Naive thymus-derived CD4-positive, alpha-beta T cell (primary cell): ENCODE measurements at regions not wholly inside any gene's neighbourhood (a gene's known extent, or its start where the extent isn't known, plus 50 kb on each side); places are given as distances from the start of the nearest gene placed in this dataset.

Experiments used
- ATAC-seq: fragments of 150-1000 bp; cut with Tn5 transposase; 2 replicates; pipeline ENCODE4 v1.10.0; 2021; ENCODE audit warnings: mild to moderate bottlenecking, moderate library complexity
- CTCF ChIA-PET: fragments of 350-600 bp; sonication (Branson Sonifier 250); formaldehyde crosslinking; loops from one replicate; lab custom pipeline; 2021; ENCODE audit warnings: antibody characterized with exemption; lab: Charles Lee
- POLR2A ChIA-PET: fragments of 350-600 bp; sonication (Branson Sonifier 250); formaldehyde crosslinking; loops from one replicate; lab custom pipeline; 2021; ENCODE audit warnings: antibody characterized with exemption, inconsistent platforms; lab: Charles Lee
- DNase-seq, 9 donors: peaks; one replicate each; pipeline versions ENCODE4 v3.0.0 to v3.0.0-alpha.2; 2020 to 2022; ENCODE audit warnings: mixed read lengths in 1 of 9
- H3K27ac ChIP-seq: one replicate; pipeline ENCODE4 v1.7.0; 2013; ENCODE audit warnings: mild to moderate bottlenecking, low read depth, low read length, moderate library complexity
- H3K27me3 ChIP-seq, 2 donors: one replicate each; pipeline ENCODE4 v1.7.0; 2013; ENCODE audit warnings: low read length in 2 of 2, mild to moderate bottlenecking in 2 of 2, moderate library complexity in 2 of 2; ENCODE audit not compliant: control insufficient read depth in 2 of 2, insufficient read depth in 2 of 2
- H3K36me3 ChIP-seq, 3 experiments: 1 replicate in 2 of 3; 2 replicates in 1 of 3; pipeline ENCODE4 v1.7.0; 2013; ENCODE audit warnings: low read length in 3 of 3, mild to moderate bottlenecking in 3 of 3, moderate library complexity in 1 of 3; ENCODE audit not compliant: insufficient read depth in 3 of 3, control insufficient read depth in 2 of 3
- H3K4me1 ChIP-seq, 2 donors: one replicate each; pipeline ENCODE4 v1.7.0; 2013; ENCODE audit warnings: low read length in 2 of 2, mild to moderate bottlenecking in 2 of 2, moderate library complexity in 1 of 2; ENCODE audit not compliant: control insufficient read depth in 2 of 2, insufficient read depth in 2 of 2
- H3K4me3 ChIP-seq: 2 replicates; pipeline ENCODE4 v1.7.0; 2013; ENCODE audit warnings: mild to moderate bottlenecking, low read length
- H3K9me3 ChIP-seq, 3 experiments: 1 replicate in 2 of 3; 2 replicates in 1 of 3; pipeline ENCODE4 v1.7.0; 2013; ENCODE audit warnings: low read length in 3 of 3; ENCODE audit not compliant: control insufficient read depth in 2 of 3
- H3K27ac Mint-ChIP-seq, 9 donors: one replicate each; pipeline ENCODE4 v1.8.0; 2020 to 2022; ENCODE audit warnings: mixed read lengths in 9 of 9, mild to moderate bottlenecking in 8 of 9, moderate library complexity in 5 of 9, inconsistent platforms in 2 of 9
- H3K27me3 Mint-ChIP-seq, 5 donors: one replicate each; pipeline ENCODE4 v1.8.0; 2021 to 2022; ENCODE audit warnings: mixed read lengths in 5 of 5, mild to moderate bottlenecking in 1 of 5
- H3K36me3 Mint-ChIP-seq, 5 donors: one replicate each; pipeline ENCODE4 v1.8.0; 2020 to 2022; ENCODE audit warnings: mixed read lengths in 5 of 5, mild to moderate bottlenecking in 3 of 5, inconsistent platforms in 1 of 5
- H3K4me1 Mint-ChIP-seq, 7 donors: one replicate each; pipeline ENCODE4 v1.8.0; 2020 to 2022; ENCODE audit warnings: mixed read lengths in 7 of 7, mild to moderate bottlenecking in 3 of 7, inconsistent platforms in 1 of 7
- H3K4me3 Mint-ChIP-seq, 10 donors: one replicate each; pipeline ENCODE4 v1.8.0; 2020 to 2022; ENCODE audit warnings: mild to moderate bottlenecking in 10 of 10, mixed read lengths in 10 of 10, moderate library complexity in 6 of 10, inconsistent platforms in 2 of 10
- H3K9me3 Mint-ChIP-seq, 11 donors: one replicate each; pipeline ENCODE4 v1.8.0; 2020 to 2022; ENCODE audit warnings: mixed read lengths in 11 of 11, mild to moderate bottlenecking in 4 of 11, inconsistent platforms in 1 of 11, moderate library complexity in 1 of 11
- intact Hi-C, 2 donors: fragments of 100-400 bp; cut with micrococcal nuclease; formaldehyde crosslinking; loops; one replicate each; pipeline ENCODE4 v1.15.1; 2023

- ATAC-seq = no peak
- Mint-ChIP-seq H3K27me3 (peaks cover 0 to 13% (median 5%) of the 10 kb centered on the region in 5 donors), H3K9me3 (peaks cover 0 to 6% (median 0%) of the 10 kb centered on the region in 11 donors), H3K4me1 (peaks cover 0 to 29% (median 5%) of the 10 kb centered on the region in 7 donors), H3K4me3 (no peak overlapping the region), H3K27ac (no peak overlapping the region), H3K36me3 (peaks cover 0 to 3% (median 0%) of the 10 kb centered on the region in 5 donors)
- Histone ChIP-seq H3K27me3 (no peaks in the 10 kb centered on the region), H3K4me1 (peaks cover 0 to 8% of the 10 kb centered on the region in 2 donors), H3K4me3 (no peak overlapping the region), H3K36me3 (no peaks in the 10 kb centered on the region), H3K9me3 (no peaks in the 10 kb centered on the region), H3K27ac (no peak overlapping the region)
- no peak for DNase-seq
- ChIA-PET POLR2A (interaction anchor here (1.3 kb wide), 1 partner anchor 507 kb away, joined by 3 read pairs; no protein-coding TSS in a partner anchor), CTCF (interaction anchor here (0.6 to 3.9 kb wide), 10 partner anchors 10 to 516 kb away, joined by 3 to 50 read pairs (median 4); no protein-coding TSS in a partner anchor)
- intact Hi-C loops = loop anchor here in 1 of 2 donors (5.0 kb wide), 1 partner anchor 1832 kb away; no protein-coding TSS in a partner anchor
These were observed 332.2 kb downstream of the DUSP6 start for GRCh38 chr12:89020121-89020480.

GRCh38 chr12:89019439-89020120 lies 332.7 kb downstream of the DUSP6 start:
- Histone ChIP-seq H3K36me3 (no peaks in the 10 kb centered on the region), H3K27ac (no peak overlapping the region), H3K9me3 (no peaks in the 10 kb centered on the region), H3K27me3 (no peaks in the 10 kb centered on the region), H3K4me3 (peak overlapping the region; percentile 14), H3K4me1 (peaks cover 0 to 8% of the 10 kb centered on the region in 2 donors)
- Mint-ChIP-seq H3K4me3 (no peak overlapping the region), H3K36me3 (peaks cover 0 to 2% (median 0%) of the 10 kb centered on the region in 5 donors), H3K27me3 (peaks cover 0 to 13% (median 5%) of the 10 kb centered on the region in 5 donors), H3K4me1 (peaks cover 0 to 29% (median 5%) of the 10 kb centered on the region in 7 donors), H3K9me3 (peaks cover 0 to 2% (median 0%) of the 10 kb centered on the region in 11 donors), H3K27ac (no peak overlapping the region)
- CTCF ChIA-PET = interaction anchor here (0.6 to 3.9 kb wide), 12 partner anchors 9 to 516 kb away, joined by 3 to 50 read pairs (median 4); no protein-coding TSS in a partner anchor
- peak; percentile 27 to 75 (median 60) for DNase-seq
- intact Hi-C loops = loop anchor here (1.0 to 5.0 kb wide), 14 partner anchors 21 to 1938 kb away; partner anchors contain the start of genes ATP2B1 (in 2 of the 2), DUSP6 (in 2 of the 2) and CCER1 (in 1 of the 2)
- POLR2A ChIA-PET = interaction anchor here (1.3 kb wide), 1 partner anchor 508 kb away, joined by 3 read pairs; no protein-coding TSS in a partner anchor
- ATAC-seq = peak; percentile 96

- no peak overlapping the region for H3K4me3 ChIP-seq
- no peaks in the 10 kb centered on the region for H3K9me3 ChIP-seq
- Mint-ChIP-seq H3K9me3 (no peaks in the 10 kb centered on the region), H3K27ac (peak overlapping the region in 1 of 9 donors; percentile 43), H3K4me3 (peak overlapping the region in 1 of 10 donors; percentile 58), H3K36me3 (no peaks in the 10 kb centered on the region), H3K27me3 (peaks cover 0 to 20% (median 10%) of the 10 kb centered on the region in 5 donors), H3K4me1 (peaks cover 0 to 23% (median 4%) of the 10 kb centered on the region in 7 donors)
- ATAC-seq (peak; percentile 69), DNase-seq (peak in 7 of 9 donors; percentile 14 to 61 (median 48))
- no peaks in the 10 kb centered on the region for H3K27me3 ChIP-seq
- intact Hi-C loops = loop anchor here (1.0 to 5.0 kb wide), 10 partner anchors 507 to 1942 kb away; partner anchors contain the start of genes ATP2B1 (in 2 of the 2), CCER1 (in 1 of the 2) and GALNT4 (in 1 of the 2)
- CTCF ChIA-PET = interaction anchor here (0.6 to 3.9 kb wide), 16 partner anchors 10 to 1942 kb away, joined by 3 to 50 read pairs (median 4); no protein-coding TSS in a partner anchor
- H3K27ac ChIP-seq = no peak overlapping the region
- peaks cover 0 to 8% of the 10 kb centered on the region in 2 donors for H3K4me1 ChIP-seq
- no peaks in the 10 kb centered on the region for H3K36me3 ChIP-seq
- POLR2A ChIA-PET = interaction anchor here (0.7 kb wide), 1 partner anchor 513 kb away, joined by 3 read pairs; no protein-coding TSS in a partner anchor
These were observed 335.1 kb downstream of the DUSP6 start for GRCh38 chr12:89016970-89017778.

GRCh38 chr12:89015419-89015818 lies 336.9 kb downstream of the DUSP6 start:
- Histone ChIP-seq H3K27me3 (no peaks in the 10 kb centered on the region), H3K27ac (no peak overlapping the region), H3K4me3 (no peak overlapping the region), H3K9me3 (no peaks in the 10 kb centered on the region), H3K36me3 (no peaks in the 10 kb centered on the region), H3K4me1 (peaks cover 0 to 8% of the 10 kb centered on the region in 2 donors)
- Mint-ChIP-seq H3K27me3 (peaks cover 0 to 20% (median 10%) of the 10 kb centered on the region in 5 donors), H3K4me3 (no peak overlapping the region), H3K4me1 (peaks cover 0 to 15% (median 3%) of the 10 kb centered on the region in 7 donors), H3K9me3 (no peaks in the 10 kb centered on the region), H3K36me3 (no peaks in the 10 kb centered on the region), H3K27ac (no peak overlapping the region)
- ChIA-PET POLR2A (no interaction called here), CTCF (interaction anchor here (0.6 to 1.1 kb wide), 3 partner anchors 514 to 1360 kb away, joined by 3 to 6 read pairs (median 3); no protein-coding TSS in a partner anchor)
- ATAC-seq (no peak), DNase-seq (no peak)
- intact Hi-C loops = loop anchor here (5.0 kb wide), 5 partner anchors 692 to 1942 kb away; partner anchors contain the start of genes ATP2B1 (in 2 of the 2) and CCER1 (in 1 of the 2)

GRCh38 chr12:88998421-88998820 lies 353.9 kb downstream of the DUSP6 start:
- H3K4me1 ChIP-seq = no peaks in the 10 kb centered on the region
- H3K36me3 ChIP-seq = no peaks in the 10 kb centered on the region
- H3K4me3 Mint-ChIP-seq = no peak overlapping the region
- DNase-seq = no peak
- ChIA-PET CTCF (no interaction called here), POLR2A (no interaction called here)
- H3K9me3 ChIP-seq = no peaks in the 10 kb centered on the region
- H3K4me3 ChIP-seq = no peak overlapping the region
- no peak for ATAC-seq
- H3K27ac ChIP-seq = no peak overlapping the region
- no peaks in the 10 kb centered on the region for H3K27me3 ChIP-seq
- H3K27me3 Mint-ChIP-seq = peaks cover 8 to 53% (median 10%) of the 10 kb centered on the region in 5 donors
- H3K36me3 Mint-ChIP-seq = no peaks in the 10 kb centered on the region
- no peaks in the 10 kb centered on the region for H3K9me3 Mint-ChIP-seq
- H3K4me1 Mint-ChIP-seq = no peaks in the 10 kb centered on the region
- intact Hi-C loops = no loop called here
- H3K27ac Mint-ChIP-seq = no peak overlapping the region

GRCh38 chr12:88996200-88996788 lies 356.0 kb downstream of the DUSP6 start:
- no peaks in the 10 kb centered on the region for H3K36me3 Mint-ChIP-seq
- peaks cover 10 to 46% (median 12%) of the 10 kb centered on the region in 5 donors for H3K27me3 Mint-ChIP-seq
- no peak overlapping the region for H3K27ac Mint-ChIP-seq
- Histone ChIP-seq H3K36me3 (no peaks in the 10 kb centered on the region), H3K4me3 (no peak overlapping the region), H3K27ac (no peak overlapping the region), H3K4me1 (no peaks in the 10 kb centered on the region), H3K27me3 (no peaks in the 10 kb centered on the region), H3K9me3 (no peaks in the 10 kb centered on the region)
- CTCF ChIA-PET = no interaction called here
- H3K4me3 Mint-ChIP-seq = no peak overlapping the region
- no peaks in the 10 kb centered on the region for H3K9me3 Mint-ChIP-seq
- intact Hi-C loops = no loop called here
- ATAC-seq (no peak), DNase-seq (no peak)
- H3K4me1 Mint-ChIP-seq = no peaks in the 10 kb centered on the region
- POLR2A ChIA-PET = no interaction called here
